GM18870 (cell line): ENCODE measurements at regions not wholly inside any gene's neighbourhood (a gene's known extent, or its start where the extent isn't known, plus 50 kb on each side); places are given as distances from the start of the nearest gene placed in this dataset.
A peak's percentile ranks its signal among the peaks of the same experiment; 100 is the strongest.
"Not testable (repeated sequence)": the region's sequence is repeated elsewhere in the genome, so short reads cannot be mapped to it uniquely, and the experiment has no call there.

Experiments used
- ATAC-seq: cut with Tn5 transposase; IDR thresholded peaks from one replicate; pipeline ENCODE4 v1.9.1; 2021; ENCODE audit warnings: moderate library complexity; ENCODE audit not compliant: unreplicated experiment

DNA sequence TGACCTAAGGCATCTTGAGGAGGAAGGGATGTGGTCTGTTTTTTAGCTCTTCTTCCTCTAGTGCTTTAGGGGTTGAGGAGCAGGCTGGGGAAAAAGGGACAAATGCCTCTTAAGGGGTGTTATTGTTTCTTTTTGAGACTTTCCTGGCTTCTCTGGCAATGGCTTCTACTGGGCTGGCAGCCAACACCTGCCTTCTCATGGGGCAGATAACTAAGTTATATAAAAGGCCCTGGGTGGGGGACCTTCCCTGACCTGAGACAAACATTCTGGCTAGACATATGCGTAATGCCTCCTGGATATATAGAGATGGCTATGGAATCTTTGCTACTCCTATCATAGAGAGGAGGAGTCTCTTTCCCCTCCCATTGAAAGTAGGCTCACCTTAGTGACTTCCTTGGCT is 179.2 kb upstream of the PROK2 start:
- no peak for ATAC-seq

DNA sequence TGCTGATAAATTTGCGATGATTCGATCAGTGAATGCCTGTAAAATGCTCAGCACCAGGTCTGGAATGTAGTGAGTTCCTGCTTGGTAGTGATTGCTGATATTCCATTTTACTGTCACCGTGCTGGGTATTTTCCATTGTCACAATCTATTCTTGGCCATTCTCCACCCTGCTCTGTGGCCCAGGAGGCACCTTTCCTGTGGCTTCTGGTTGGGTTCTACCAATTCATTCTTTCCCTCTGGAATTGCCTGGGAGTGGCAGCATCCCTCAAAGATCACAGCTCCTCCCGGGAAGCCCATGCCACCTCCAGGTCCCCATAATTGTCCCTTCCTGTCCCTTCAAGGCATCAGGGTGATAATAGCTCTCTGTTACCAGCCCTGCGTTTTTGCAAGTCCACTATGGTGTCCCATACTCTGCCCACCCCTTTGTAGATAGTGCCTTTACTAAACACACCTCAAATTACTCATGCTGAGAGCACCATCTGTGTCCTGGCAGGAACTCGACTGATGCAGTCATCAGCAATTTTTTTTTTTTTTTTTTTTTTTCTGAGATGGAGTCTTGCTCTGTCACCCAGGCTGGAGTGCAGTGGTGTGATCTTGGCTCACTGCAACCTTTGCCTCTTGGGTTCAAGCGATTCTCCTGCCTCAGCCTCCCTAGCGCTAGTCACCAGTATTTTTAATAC is 177.8 kb upstream of the PROK2 start:
- no peak for ATAC-seq

DNA sequence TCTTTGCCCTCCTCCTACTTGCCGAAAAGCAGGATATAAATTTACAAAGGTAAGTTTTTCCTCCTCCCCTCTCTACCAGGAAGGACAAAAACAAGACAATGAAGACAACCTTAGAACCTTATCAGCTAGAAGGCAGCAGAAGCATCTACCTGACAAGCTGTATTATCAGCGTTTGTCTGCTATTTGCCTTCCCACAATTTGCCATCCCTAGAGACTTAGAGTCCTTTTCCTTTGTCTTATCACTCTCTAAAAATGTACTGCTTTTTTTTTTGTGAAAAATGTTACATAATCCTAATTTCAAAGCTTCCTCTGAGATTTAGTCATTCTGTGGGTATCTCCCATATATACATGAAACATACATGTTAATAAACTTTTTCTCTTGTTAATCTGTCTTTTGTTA is 176.9 kb upstream of the PROK2 start:
- ATAC-seq, result no peak

DNA sequence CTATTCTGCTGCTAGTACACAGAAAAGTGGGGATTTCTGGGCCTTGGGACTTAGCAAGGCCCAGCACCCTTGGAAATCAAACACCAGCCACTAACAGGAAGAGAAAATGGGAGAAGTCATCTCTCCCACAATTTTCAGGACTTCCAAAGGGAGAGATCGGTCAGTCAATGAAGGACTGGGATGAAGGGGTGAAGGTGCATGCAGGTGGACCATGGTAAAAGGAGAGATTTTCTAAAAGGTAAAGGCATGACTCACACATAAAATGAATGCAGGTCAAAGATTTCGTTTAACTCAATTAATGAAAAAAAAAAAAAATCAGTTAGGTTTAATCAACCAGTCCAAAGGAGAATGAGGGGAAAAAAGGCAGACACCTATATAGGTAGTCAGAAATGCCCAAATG is 176.4 kb upstream of the PROK2 start:
- no peak for ATAC-seq

DNA sequence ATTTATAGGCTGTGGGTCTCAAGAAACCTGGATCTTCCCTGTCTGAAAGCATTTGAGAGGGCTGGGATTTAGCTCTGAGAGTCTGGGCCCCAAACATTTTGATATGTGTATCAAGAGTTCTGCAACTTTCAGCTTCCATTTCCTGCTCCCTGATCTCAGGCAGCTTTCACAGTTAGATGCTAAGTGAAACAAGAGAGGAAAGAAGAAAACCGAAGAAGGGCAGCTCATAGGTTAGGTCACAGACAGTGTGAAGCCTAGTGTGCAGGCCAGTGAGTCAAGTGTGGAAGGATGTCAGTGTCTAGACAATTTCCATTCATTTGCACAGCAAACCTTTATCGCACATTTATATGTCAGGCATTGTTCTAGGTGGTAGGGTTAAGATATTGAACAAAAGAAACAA is 173.6 kb upstream of the PROK2 start:
- no peak for ATAC-seq

DNA sequence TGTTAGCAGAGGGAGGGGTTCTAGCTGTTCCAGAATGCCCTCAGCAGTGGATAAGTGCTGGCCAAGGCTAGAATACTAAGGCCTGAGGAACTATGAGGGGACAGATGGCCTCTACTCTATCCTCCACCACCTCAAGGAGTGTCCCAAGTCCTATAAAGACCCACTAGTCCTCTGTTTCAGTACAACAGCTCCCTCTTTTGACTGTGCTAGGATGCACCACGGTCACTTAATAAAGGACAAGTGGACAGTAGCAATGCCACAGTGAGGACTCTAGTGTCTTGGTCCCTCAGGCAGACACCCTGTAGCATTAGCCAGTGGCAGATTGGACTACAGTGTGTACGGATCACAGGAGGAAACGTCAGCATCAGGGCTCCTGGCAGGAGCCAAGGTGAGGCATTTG is 171.8 kb upstream of the PROK2 start:
- no peak for ATAC-seq

DNA sequence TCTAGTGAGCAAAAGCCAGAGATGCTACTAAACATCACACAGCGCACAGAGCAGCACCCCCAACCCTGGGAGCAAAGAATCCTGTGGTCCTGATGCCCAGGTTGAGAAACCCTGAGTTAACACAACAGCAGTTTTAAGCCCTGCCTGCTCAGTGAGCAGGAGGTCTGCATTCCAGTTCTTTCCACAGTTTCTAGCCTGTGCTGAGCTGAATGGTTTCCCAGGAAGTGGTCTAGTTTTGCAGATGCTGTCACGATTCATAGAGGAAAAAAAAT is 171.1 kb upstream of the PROK2 start:
- ATAC-seq, result no peak

DNA sequence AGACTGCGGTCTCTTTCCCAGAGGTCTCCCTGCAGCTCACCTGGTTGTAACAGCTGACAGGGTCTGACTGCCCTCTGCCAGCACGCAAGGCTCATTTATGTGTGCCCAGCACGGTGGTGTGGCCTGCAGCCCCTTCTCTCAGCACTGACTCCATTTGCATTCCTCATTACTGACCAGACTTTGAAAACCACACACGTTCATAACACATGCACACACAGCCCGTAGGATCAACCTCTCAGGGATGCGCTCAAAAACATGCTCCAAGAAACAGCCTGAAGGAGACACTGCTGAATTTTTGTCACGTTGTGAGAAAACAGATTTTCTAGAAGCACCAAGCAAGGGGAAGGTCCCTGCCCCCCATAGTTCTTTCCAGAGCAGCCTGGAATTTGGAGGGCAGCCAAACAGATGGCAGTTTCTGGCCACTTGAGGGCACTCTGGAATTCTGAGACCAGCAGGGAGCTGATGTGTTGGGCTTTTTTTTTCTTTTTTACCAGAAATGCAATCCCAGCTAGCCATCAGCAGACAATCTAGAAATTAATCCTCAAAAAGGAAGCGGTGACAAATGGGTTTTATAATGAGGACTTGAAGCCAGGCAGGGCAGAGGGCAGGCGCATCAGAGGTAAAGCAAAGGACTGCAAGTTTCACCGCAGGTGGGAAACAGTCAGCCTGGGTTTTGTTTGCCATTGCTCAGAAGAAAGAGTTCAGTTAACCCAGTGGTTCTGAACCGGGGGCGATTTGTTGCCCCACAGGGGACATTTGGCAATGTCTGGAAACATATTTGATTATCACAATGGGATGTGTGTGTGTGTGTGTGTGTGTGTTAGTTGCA is 170.5 kb upstream of the PROK2 start:
- no peak for ATAC-seq

DNA sequence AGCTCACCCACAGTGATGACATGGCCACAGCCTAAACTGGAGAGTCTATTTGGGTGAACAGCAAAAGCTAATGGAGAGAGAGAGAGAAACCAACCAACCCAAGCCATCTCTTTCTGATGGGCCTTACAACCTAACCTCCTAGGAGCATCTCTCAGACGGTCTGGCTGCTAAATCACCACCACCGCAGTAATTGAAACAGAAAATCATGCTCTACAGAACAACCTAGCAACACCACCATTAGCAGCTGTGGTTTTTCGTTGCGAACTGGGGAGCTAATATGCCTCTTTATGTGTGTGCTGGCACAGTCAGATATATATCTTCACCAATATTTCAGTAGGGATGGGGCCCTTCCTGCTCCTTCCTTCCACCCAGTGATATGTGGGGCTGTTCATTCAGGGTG is 166.9 kb upstream of the PROK2 start:
- ATAC-seq, result no peak

DNA sequence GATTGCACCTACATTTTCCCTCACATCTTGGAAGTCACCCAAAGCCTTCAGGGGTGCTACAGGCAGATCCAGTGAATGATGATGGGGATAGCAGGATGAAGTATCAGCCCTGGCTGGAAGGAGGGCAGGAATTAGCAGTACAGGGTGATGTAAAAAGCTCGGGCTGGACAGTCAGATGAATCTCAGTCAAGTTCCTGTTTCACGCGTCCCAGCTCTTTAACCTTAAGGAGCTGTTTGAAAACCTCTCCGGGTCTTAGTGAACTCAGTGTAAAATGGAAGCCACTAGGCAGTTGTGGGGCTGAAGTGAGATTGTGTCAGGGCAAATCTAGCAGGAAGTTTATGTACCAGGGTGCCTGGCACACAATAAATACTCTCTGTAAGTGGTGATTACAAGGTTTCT is 166.4 kb upstream of the PROK2 start:
- no peak for ATAC-seq

DNA sequence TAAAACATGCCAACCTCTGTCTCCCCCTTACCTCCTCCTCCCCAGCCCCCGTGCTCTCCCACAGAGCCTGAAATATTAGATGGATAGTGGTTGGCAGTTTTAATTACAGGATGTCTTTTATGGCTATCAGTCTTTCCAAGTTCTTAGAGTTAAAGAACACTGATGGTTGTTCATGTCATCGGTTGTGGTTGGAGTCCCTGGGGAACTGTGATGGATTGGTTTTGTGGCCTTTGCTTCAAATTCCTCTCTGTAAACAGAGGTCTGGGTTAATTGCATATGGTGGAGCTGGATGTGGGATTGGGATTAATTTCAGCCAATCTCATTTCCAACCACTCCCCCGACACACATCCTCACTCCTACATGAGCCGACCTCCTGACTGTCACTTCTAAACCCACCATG is 164.5 kb upstream of the PROK2 start:
- no peak for ATAC-seq

DNA sequence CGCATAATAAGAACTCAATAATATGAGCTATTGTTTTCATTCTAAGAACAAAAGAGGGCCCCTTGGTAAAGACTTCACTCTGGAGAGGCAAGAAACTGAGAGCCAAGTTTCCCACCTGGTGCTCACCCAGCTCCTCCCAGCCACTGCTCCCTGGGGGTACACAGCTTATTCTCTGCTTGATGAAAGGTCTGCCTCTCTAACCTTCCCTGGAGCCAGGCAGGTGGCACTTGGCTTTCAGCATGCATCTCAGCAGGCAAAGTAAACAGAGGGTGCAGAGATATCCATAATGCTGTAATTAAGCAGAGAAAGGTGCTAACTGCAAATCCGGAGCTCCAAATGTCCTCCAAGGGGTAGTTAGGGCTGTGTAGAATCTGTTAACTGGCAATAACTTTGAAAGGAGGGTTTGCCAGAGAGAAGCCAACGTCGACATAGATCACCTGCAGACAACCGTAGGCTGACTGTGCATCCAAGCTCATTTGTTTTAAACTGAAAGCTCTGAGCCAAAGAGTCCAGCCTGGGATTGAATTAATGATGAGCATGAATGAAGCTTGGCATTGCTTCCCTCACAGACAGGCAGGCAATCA is 159.6 kb upstream of the PROK2 start:
- ATAC-seq, result no peak

DNA sequence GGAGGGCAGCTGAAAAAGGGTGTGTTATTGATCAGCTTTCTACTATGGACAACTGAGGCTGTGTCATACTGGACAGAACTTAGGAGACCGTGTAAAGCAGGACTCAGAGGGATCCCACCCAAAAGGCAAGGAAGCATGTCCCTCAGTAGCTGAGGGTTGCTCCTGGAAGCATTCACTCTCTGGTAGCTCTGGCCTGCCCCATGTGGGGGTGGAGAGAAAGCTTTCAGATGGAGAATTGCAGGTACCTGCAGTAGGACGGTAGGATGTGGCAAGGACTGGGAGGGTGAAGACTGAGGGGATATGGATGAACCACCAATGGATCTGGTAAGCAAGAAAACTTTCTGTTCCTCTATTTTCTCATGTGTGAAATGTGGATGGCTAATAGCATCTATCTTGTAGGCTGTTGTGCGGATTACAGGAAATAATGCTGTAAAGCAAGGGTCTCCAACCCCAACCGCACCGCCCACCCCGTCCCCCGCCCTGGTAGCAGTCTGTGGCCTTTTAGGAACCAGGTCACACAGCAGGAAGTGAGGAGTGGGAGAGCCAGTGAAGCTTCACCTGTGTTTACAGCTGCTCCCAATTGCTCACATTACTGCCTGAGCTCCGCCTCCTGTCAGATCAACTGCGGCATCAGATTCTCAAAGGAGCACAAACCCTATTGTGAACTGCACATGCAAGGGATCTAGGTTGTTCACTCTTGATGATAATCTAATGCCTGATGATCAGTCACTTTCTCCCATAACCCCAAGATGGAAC is 157.7 kb upstream of the PROK2 start:
- ATAC-seq, result no peak

DNA sequence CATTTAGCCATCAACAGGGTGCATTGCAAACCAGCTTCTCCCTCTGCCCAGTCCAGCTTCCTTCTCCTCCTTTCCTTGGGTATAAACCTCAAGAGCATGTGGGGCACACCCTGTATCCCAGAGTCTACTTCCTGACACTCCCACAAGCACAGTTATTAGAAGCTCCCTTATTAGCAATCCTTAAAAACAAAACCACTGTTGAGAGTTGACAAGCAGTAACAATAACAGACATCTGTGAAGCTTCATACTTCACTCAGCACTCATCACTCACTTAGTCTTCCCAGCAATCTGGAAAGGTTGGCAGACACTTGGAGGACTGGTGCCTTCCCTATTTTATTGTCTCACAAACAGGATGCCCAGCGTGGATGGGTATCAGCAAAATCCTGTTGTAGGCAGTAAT is 155.5 kb upstream of the PROK2 start:
- no peak for ATAC-seq

DNA sequence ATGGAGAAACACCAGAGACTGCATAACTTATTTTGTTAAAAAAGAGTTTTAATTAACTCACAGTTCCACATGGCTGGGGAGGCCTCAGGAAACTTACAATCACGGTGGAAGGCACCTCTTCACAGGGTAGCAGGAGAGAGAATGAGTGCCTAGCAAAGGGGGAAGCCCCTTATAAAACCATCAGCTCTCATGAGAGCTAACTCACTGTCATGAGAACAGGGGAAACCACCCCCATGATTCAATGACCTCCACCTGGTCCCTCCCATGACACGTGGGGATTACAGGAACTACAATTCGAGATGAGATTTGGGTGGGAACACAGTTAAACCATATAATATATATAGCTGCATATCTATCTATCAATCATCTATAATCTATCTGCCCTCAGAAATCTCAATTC is 153.1 kb upstream of the PROK2 start:
- not testable (repeated sequence) for ATAC-seq

DNA sequence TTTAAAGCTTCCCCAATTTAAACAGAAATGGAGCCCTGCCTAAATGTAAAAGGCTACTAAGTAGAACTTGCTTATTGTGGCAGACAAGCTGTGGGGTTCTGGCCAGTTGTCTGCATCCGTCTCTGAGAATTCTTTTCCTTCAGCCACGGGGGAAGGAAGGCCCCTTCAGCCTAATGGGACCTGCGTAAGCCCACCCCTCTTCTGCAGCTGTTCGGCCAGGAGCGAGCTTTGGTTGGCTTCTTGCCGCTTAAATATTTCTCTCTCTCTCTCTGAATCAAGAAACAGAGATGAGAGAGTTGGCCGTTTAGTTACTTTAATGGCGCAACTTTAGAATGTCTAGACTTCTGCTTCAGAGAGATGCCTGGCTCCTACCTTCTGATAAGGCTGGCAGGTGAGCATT is 151.7 kb upstream of the PROK2 start:
- ATAC-seq, result no peak

DNA sequence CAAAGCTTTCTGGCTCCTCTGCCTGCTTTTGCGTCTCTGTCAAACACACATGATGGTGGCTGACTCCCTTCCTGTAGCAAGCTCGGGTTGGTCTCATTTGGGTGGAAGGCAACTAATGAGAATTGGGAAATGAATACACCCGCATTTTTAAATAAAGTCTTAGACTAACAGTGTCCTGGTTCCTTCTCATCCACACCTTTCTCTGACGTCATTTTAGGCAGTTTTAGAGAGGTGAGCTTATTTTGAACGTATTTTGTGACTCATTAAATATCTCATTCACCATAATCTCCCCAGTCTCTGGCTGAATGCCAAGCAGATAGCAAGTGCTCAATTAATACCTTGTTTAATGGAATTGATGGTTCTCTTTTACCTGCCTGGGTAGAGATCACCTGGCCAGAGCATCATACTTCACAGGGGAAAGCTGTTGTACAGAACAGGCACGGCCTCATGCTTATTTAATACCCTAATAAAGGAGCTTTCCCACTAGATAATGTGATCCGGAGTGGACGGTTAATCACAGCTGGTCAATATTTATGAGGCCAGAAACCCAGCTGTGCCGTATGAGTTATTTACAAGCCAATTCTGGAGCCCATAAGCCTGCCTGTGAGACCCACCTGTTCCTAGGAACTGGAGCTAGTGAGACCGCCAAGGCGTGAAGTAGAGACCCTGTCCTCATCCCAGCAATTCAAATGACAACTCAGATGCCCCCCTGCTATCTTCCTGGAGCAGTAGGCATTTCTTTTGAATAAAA is 149.7 kb upstream of the PROK2 start:
- ATAC-seq, result no peak

DNA sequence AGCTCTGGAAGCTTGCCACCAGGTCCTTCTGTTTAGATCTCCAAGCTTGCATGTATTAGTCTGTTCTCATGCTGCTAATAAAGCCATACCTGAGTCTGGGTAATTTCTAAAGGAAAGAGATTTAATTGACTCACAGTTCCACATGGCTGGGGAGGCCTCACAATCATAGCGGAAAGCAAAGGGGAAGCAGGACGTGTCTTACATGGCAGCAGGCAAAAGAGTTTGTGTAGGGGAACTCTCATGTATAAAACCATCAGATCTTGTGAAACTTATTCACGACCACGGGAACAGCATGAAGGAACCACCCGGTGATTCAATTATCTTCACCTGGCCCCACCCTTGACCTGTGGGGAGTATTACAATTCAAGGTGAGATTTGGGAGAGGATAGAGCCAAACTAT is 147.0 kb upstream of the PROK2 start:
- no peak for ATAC-seq

DNA sequence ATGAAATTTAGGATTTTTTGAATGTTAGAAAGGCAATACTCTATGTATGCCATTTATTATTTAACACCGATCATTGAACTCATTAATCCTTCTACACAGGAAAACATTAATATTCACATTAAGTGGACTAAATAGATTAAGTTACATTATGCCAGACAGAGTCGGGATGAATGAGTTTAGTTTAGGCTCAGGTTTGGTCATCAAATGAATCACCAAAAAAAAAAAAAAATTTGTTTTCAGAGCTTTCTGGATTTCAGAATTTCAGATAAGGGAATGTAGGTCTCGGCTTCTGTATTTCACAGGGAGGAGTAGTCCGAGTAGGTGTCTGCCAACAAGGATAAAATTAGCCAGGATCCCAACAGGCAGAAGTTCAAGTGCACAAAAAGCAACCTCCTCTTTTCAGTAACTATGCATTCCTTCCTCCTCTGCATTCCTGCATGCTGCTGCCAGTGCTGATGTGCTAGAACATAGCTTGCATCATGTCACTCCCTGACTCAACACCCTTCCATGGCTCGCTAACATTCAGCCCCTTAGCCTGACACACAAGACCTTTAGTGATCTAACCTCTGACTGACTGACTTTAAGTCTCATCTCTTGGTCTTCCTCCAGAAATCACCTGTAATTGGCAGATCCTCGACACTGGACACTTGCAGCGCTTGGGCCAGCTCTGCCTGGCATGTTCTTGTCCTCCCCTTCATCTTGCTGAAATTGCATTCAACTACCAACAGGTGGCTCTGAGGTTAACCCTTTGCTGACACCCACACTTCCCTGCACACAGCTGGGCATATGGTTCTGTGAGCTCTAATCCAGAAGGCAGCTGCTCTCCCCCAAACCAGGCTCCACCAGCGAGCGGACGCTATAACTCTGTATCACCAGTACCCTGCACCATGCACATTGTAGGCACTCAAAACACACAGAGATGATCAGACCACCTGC is 145.4 kb upstream of the PROK2 start:
- peak; percentile 53 for ATAC-seq

DNA sequence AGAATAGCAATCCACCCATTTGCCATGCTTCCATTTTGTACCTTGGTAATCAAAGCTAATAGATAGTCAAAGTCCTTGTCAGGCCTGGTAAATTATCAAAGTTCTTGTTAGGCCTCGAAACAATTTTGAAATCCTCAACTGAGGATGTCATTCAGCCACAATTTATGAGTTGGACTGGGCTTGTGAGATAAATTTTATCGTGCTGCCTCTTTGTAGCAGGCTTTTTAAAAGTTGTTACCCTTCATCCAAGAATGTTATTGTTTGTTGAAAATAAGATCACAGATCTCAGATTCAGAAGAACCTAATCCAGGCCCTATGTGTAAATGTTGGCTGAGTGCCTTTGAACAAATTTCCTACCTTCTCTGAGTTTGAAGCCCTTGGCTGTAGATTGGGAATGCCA is 143.3 kb upstream of the PROK2 start:
- ATAC-seq, result no peak
